B cell (primary cell): ENCODE measurements at regions not wholly inside any gene's neighbourhood (a gene's known extent, or its start where the extent isn't known, plus 50 kb on each side); places are given as distances from the start of the nearest gene placed in this dataset.

Experiments used
- ATAC-seq: fragments of 200-7000 bp; cut with Tn5 transposase; one replicate; pipeline ENCODE4 v1.10.0; 2021; ENCODE audit warnings: low read depth, mild to moderate bottlenecking, moderate number of reproducible peaks, moderate library complexity
- CTCF ChIA-PET: fragments of 350-600 bp; sonication (Branson Sonifier 250); formaldehyde crosslinking; loops from one replicate; lab custom pipeline; 2021; ENCODE audit warnings: antibody characterized with exemption, inconsistent platforms; lab: Charles Lee
- POLR2A ChIA-PET: fragments of 350-600 bp; sonication (Branson Sonifier 250); formaldehyde crosslinking; loops from one replicate; lab custom pipeline; 2021; ENCODE audit warnings: antibody characterized with exemption; lab: Charles Lee
- DNase-seq: peaks from one replicate; pipeline ENCODE4 v3.0.0; 2013
- H2AFZ ChIP-seq: 2 replicates; pipeline ENCODE4 v1.6.1; 2012; ENCODE audit warnings: mild to moderate bottlenecking, low read depth, low read length; ENCODE audit not compliant: insufficient read depth, poor library complexity, severe bottlenecking
- H3K27ac ChIP-seq, 2 donors: 1 replicate in 1 of 2; 2 replicates in 1 of 2; pipeline ENCODE4 v1.5.1; 2012 to 2013; ENCODE audit warnings: low read length in 2 of 2, mild to moderate bottlenecking in 2 of 2, moderate library complexity in 1 of 2
- H3K27me3 ChIP-seq, 4 experiments: fragments of 200-600 bp in 1 of 4; sonication (generic) in 1 of 4; replicated peaks in 1 of 4; 1 replicate in 2 of 4; 2 replicates in 2 of 4; pipeline versions ENCODE4 v1.6.1 to v1.7.0; 2013 to 2016; ENCODE audit warnings: low read length in 3 of 4, mild to moderate bottlenecking in 2 of 4, mixed read lengths in 1 of 4, moderate library complexity in 1 of 4; ENCODE audit not compliant: insufficient read depth in 4 of 4, control insufficient read depth in 3 of 4; ENCODE audit errors: control extremely low read depth in 1 of 4
- H3K36me3 ChIP-seq, 2 experiments: replicated peaks in 1 of 2; 1 replicate in 1 of 2; 2 replicates in 1 of 2; pipeline versions ENCODE4 v1.6.1 to v1.7.1; 2013; ENCODE audit warnings: low read length in 1 of 2; ENCODE audit not compliant: insufficient read depth in 2 of 2, control insufficient read depth in 1 of 2; ENCODE audit errors: control extremely low read depth in 1 of 2, extremely low read depth in 1 of 2
- H3K4me1 ChIP-seq, 2 donors: fragments of 200-600 bp in 1 of 2; sonication (generic) in 1 of 2; 1 replicate in 1 of 2; 2 replicates in 1 of 2; pipeline versions ENCODE4 v1.5.1 to v1.6.1; 2013 to 2017; ENCODE audit warnings: low read length in 2 of 2; ENCODE audit not compliant: control insufficient read depth in 2 of 2, insufficient read depth in 2 of 2
- H3K4me2 ChIP-seq: replicated peaks from 2 replicates; pipeline ENCODE3; 2012; ENCODE audit warnings: mild to moderate bottlenecking, low read depth, low read length; ENCODE audit not compliant: poor library complexity, severe bottlenecking
- H3K4me3 ChIP-seq, 5 experiments: fragments of 200-600 bp in 1 of 5; sonication (generic) in 1 of 5; 1 replicate in 3 of 5; 2 replicates in 2 of 5; pipeline versions ENCODE4 v1.5.1 to v1.7.0; 2011 to 2016; ENCODE audit warnings: low read length in 4 of 5, mild to moderate bottlenecking in 4 of 5, low read depth in 2 of 5, control low read depth in 1 of 5, moderate library complexity in 1 of 5; ENCODE audit not compliant: insufficient read depth in 1 of 5; ENCODE audit errors: control extremely low read depth in 1 of 5, extremely low read depth in 1 of 5
- H3K79me2 ChIP-seq: fragments of 200-600 bp; sonication (generic); one replicate; pipeline ENCODE4 v1.6.0; 2016; ENCODE audit warnings: low read length; ENCODE audit not compliant: control insufficient read depth, insufficient read depth
- H3K9ac ChIP-seq: fragments of 200-600 bp; sonication (generic); 2 replicates; pipeline ENCODE4 v1.6.1; 2017; ENCODE audit warnings: mild to moderate bottlenecking, low read length, moderate library complexity
- H3K9me3 ChIP-seq, 3 donors: one replicate each; pipeline versions ENCODE4 v1.6.1 to v1.7.1; 2013; ENCODE audit warnings: low read length in 2 of 3; ENCODE audit not compliant: control insufficient read depth in 2 of 3, insufficient read depth in 1 of 3; ENCODE audit errors: control extremely low read depth in 1 of 3
- H4K20me1 ChIP-seq: 2 replicates; pipeline ENCODE4 v1.6.0; 2012; ENCODE audit warnings: mild to moderate bottlenecking, low read length; ENCODE audit not compliant: insufficient read depth, control insufficient read depth, poor library complexity, severe bottlenecking
- H3K27ac Mint-ChIP-seq: one replicate; pipeline ENCODE4 v1.8.0; 2021; ENCODE audit warnings: mixed read lengths
- H3K27me3 Mint-ChIP-seq: one replicate; pipeline ENCODE4 v1.8.0; 2021; ENCODE audit warnings: mixed read lengths
- H3K4me1 Mint-ChIP-seq: one replicate; pipeline ENCODE4 v1.8.0; 2021; ENCODE audit warnings: mixed read lengths
- H3K4me3 Mint-ChIP-seq: one replicate; pipeline ENCODE4 v1.8.0; 2021; ENCODE audit warnings: mixed read lengths
- H3K9me3 Mint-ChIP-seq: one replicate; pipeline ENCODE4 v1.8.0; 2022; ENCODE audit warnings: mixed read lengths; ENCODE audit not compliant: insufficient read depth
- CTCF ChIP-seq: fragments of 200-600 bp; IDR thresholded peaks from one replicate; pipeline ENCODE4 v1.8.0; 2022; ENCODE audit warnings: antibody characterized with exemption, mild to moderate bottlenecking
- EZH2 ChIP-seq: IDR thresholded peaks from 2 replicates; pipeline ENCODE4 v1.6.1; 2012; ENCODE audit warnings: borderline replicate concordance, low read depth, mild to moderate bottlenecking, moderate library complexity, low read length; ENCODE audit not compliant: insufficient read depth, poor library complexity, severe bottlenecking
- WGBS: methylation state at CpG from one replicate; pipeline ENCODE4 v1.1.5; 2013; ENCODE audit warnings: missing lambda C conversion rate; ENCODE audit not compliant: insufficient coverage; 5-methylcytosine and 5-hydroxymethylcytosine counted together
- intact Hi-C: fragments of 100-400 bp; cut with micrococcal nuclease; formaldehyde crosslinking; loops from one replicate; pipeline ENCODE4 v1.10.0; 2022

DNA sequence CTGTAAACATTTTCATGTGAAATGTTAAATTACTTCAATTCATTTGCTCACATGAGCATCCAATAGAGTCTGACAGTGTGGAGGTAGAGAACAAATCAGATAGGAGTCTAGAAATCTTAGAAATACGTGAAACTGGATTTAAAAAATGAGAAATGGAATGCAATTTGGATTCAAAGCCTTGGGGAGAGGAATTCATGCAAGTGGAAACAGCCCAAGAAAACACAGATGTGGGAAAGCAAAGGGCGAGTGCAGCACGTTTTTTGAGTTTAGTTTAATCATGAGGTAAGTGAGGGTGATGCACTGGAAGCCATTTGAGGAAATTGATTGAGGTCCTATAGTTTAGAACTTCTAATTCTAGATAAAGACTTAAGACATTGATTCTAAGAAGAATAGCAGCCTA is 434.7 kb downstream of the C3orf38 start:
- no peaks in the 10 kb centered on the region for H3K9me3 Mint-ChIP-seq
- H3K27ac Mint-ChIP-seq, result no peak overlapping the region
- no peaks in the 10 kb centered on the region for H3K27me3 Mint-ChIP-seq
- no peaks in the 10 kb centered on the region for H3K4me1 Mint-ChIP-seq
- H3K9ac ChIP-seq, result no peak overlapping the region
- TF ChIP-seq CTCF (no peak), EZH2 (no peak)
- no peaks in the 10 kb centered on the region for H4K20me1 ChIP-seq
- H2AFZ ChIP-seq, result no peak overlapping the region
- DNase-seq, result no peak
- intact Hi-C loops, result no loop called here
- ATAC-seq, result no peak
- H3K4me3 ChIP-seq, result no peak overlapping the region
- no peaks in the 10 kb centered on the region for H3K79me2 ChIP-seq
- WGBS, result 64% methylated on average over 3 of the region's 3 CpGs
- ChIA-PET CTCF (no interaction called here), POLR2A (no interaction called here)
- no peak overlapping the region for H3K4me3 Mint-ChIP-seq
- H3K4me2 ChIP-seq, result no peak overlapping the region
- H3K36me3 ChIP-seq, result no peaks in the 10 kb centered on the region
- no peaks in the 10 kb centered on the region for H3K9me3 ChIP-seq
- no peak overlapping the region for H3K27ac ChIP-seq
- H3K27me3 ChIP-seq, result no peaks in the 10 kb centered on the region
- H3K4me1 ChIP-seq, result no peaks in the 10 kb centered on the region

GRCh38 chr3:88586121-88586640 is 436.4 kb downstream of the C3orf38 start:
- H2AFZ ChIP-seq, result no peak overlapping the region
- no peak overlapping the region for H3K4me2 ChIP-seq
- ChIA-PET CTCF (no interaction called here), POLR2A (no interaction called here)
- Mint-ChIP-seq H3K27me3 (no peaks in the 10 kb centered on the region), H3K9me3 (no peaks in the 10 kb centered on the region), H3K27ac (no peak overlapping the region), H3K4me1 (no peaks in the 10 kb centered on the region), H3K4me3 (no peak overlapping the region)
- no peaks in the 10 kb centered on the region for H4K20me1 ChIP-seq
- no peak overlapping the region for H3K4me3 ChIP-seq
- 100% methylated on average over 2 of the region's 2 CpGs for WGBS
- no peaks in the 10 kb centered on the region for H3K9me3 ChIP-seq
- no peaks in the 10 kb centered on the region for H3K27me3 ChIP-seq
- H3K27ac ChIP-seq, result no peak overlapping the region
- H3K9ac ChIP-seq, result no peak overlapping the region
- no peaks in the 10 kb centered on the region for H3K79me2 ChIP-seq
- intact Hi-C loops, result no loop called here
- no peak for ATAC-seq
- H3K4me1 ChIP-seq, result no peaks in the 10 kb centered on the region
- no peak for TF ChIP-seq CTCF
- TF ChIP-seq EZH2, result no peak
- DNase-seq, result no peak
- H3K36me3 ChIP-seq, result no peaks in the 10 kb centered on the region
